HCT116 (cell line): ENCODE measurements at regions not wholly inside any gene's neighbourhood (a gene's known extent, or its start where the extent isn't known, plus 50 kb on each side); places are given as distances from the start of the nearest gene placed in this dataset.

Experiments
- ATAC-seq: fragments of 200-7000 bp; cut with Tn5 transposase; 2 replicates; pipeline ENCODE4 v1.9.1; 2020; ENCODE audit warnings: mild to moderate bottlenecking, moderate library complexity
- BruUV-seq: library from RNA; stranded (reverse); fragments of 400-500 nt; replicated peaks from 2 replicates; lab custom pipeline; 2021; lab: Mats Ljungman, UMichigan
- CTCF ChIA-PET: fragments of 300-600 bp; sonication (Branson Sonifier 250); formaldehyde crosslinking; loops from one replicate; lab custom pipeline; 2021; ENCODE audit warnings: antibody characterized with exemption; lab: Charles Lee
- POLR2A ChIA-PET: fragments of 300-600, 350-600 bp; sonication (Branson Sonifier 250); formaldehyde crosslinking; loops from one replicate; lab custom pipeline; 2021; ENCODE audit warnings: antibody characterized with exemption; lab: Charles Lee
- RAD21 ChIA-PET, 2 experiments: fragments of 300-600 bp; sonication (Branson Sonifier 250); formaldehyde crosslinking; loops; one replicate each; lab custom pipeline; 2023; ENCODE audit warnings: low total read pairs in 2 of 2; ENCODE audit not compliant: uncharacterized antibody in 2 of 2, unreplicated experiment in 2 of 2, low non-redundant PET in 1 of 2; lab: Charles Lee
- DNase-seq: peaks from one replicate; pipeline ENCODE4 v3.0.0-alpha.2; 2010; ENCODE audit warnings: low read depth, low spot score
- H2AFZ ChIP-seq: fragments of 200-600 bp; shearing (Covaris generic), sonication (generic); 2 replicates; pipeline ENCODE4 v1.6.1; 2017; ENCODE audit warnings: low read depth, mixed run types, mixed read lengths, antibody characterized with exemption, low read length; ENCODE audit not compliant: poor library complexity, severe bottlenecking
- H3K27ac ChIP-seq: 2 replicates; pipeline ENCODE4 v1.5.1; 2012; ENCODE audit warnings: low read depth, low read length
- H3K27me3 ChIP-seq: fragments of 200-600 bp; sonication (generic); 2 replicates; pipeline ENCODE4 v1.6.1; 2016; ENCODE audit warnings: mixed run types, low read length, mixed read lengths; ENCODE audit not compliant: insufficient read depth
- H3K36me3 ChIP-seq, 2 experiments: fragments of 200-500 bp in 1 of 2; fragments of 200-600 bp in 1 of 2; sonication (Bioruptor generic) in 1 of 2; sonication (generic) in 1 of 2; 2 replicates each; pipeline versions ENCODE4 v1.5.1 to v1.6.1; 2014 to 2016; ENCODE audit warnings: low read length in 2 of 2, inconsistent platforms in 1 of 2, mixed read lengths in 1 of 2, mixed run types in 1 of 2; ENCODE audit not compliant: insufficient read depth in 2 of 2, control insufficient read depth in 1 of 2
- H3K4me1 ChIP-seq, 2 experiments: fragments of 200-600 bp in 1 of 2; sonication (generic) in 1 of 2; 2 replicates each; pipeline versions ENCODE4 v1.5.1 to v1.6.1; 2012 to 2017; ENCODE audit warnings: low read length in 2 of 2, inconsistent platforms in 1 of 2, mild to moderate bottlenecking in 1 of 2, mixed read lengths in 1 of 2, mixed run types in 1 of 2, moderate library complexity in 1 of 2; ENCODE audit not compliant: insufficient read depth in 2 of 2, control insufficient read depth in 1 of 2
- H3K4me2 ChIP-seq: fragments of 200-600 bp; sonication (generic); 2 replicates; pipeline ENCODE4 v1.6.1; 2017; ENCODE audit warnings: mixed run types, low read length, mixed read lengths
- H3K4me3 ChIP-seq, 2 experiments: fragments of 200-600 bp in 1 of 2; sonication (generic) in 1 of 2; replicated peaks in 1 of 2; 2 replicates each; pipeline ENCODE4 v1.5.1; 2011 to 2016; ENCODE audit warnings: low read length in 2 of 2, control low read depth in 1 of 2, low read depth in 1 of 2, mild to moderate bottlenecking in 1 of 2, mixed read lengths in 1 of 2, mixed run types in 1 of 2
- H3K79me2 ChIP-seq: fragments of 200-600 bp; sonication (generic); 2 replicates; pipeline ENCODE4 v1.6.1; 2017; ENCODE audit warnings: mild to moderate bottlenecking, mixed run types, low read length, moderate library complexity, mixed read lengths; ENCODE audit not compliant: insufficient read depth
- H3K9ac ChIP-seq: fragments of 200-600 bp; sonication (generic); 2 replicates; pipeline ENCODE4 v1.6.1; 2016; ENCODE audit warnings: low read length, mixed read lengths
- H3K9me2 ChIP-seq: fragments of 200-600 bp; sonication (generic), shearing (Covaris generic); 2 replicates; pipeline ENCODE4 v1.6.1; 2017; ENCODE audit warnings: mixed run types, mild to moderate bottlenecking, moderate library complexity; ENCODE audit not compliant: insufficient read depth
- H3K9me3 ChIP-seq, 2 experiments: fragments of 200-500 bp in 1 of 2; fragments of 200-600 bp in 1 of 2; sonication (Bioruptor generic) in 1 of 2; sonication (generic) in 1 of 2; 2 replicates each; pipeline ENCODE4 v1.6.1; 2014 to 2017; ENCODE audit warnings: low read length in 2 of 2, mixed read lengths in 2 of 2, inconsistent platforms in 1 of 2, low read depth in 1 of 2, mild to moderate bottlenecking in 1 of 2, mixed run types in 1 of 2, moderate library complexity in 1 of 2; ENCODE audit not compliant: control insufficient read depth in 1 of 2, insufficient read depth in 1 of 2
- H4K20me1 ChIP-seq: fragments of 200-600 bp; sonication (generic), shearing (Covaris generic); 2 replicates; pipeline ENCODE4 v1.6.1; 2017; ENCODE audit warnings: mixed run types, mild to moderate bottlenecking, moderate library complexity; ENCODE audit not compliant: insufficient read depth
- CBX3 ChIP-seq: IDR thresholded peaks from 2 replicates; pipeline ENCODE4 v1.6.1; 2012; ENCODE audit warnings: low read depth
- EZH2 ChIP-seq: fragments of 200-600 bp; sonication (generic); IDR thresholded peaks from 2 replicates; pipeline ENCODE4 v1.6.1; 2017; ENCODE audit warnings: antibody characterized with exemption, mixed run types
- FOSL1 ChIP-seq: IDR thresholded peaks from 2 replicates; pipeline ENCODE4 v1.6.1; 2012; ENCODE audit warnings: low read depth
- JUND ChIP-seq: IDR thresholded peaks from 2 replicates; pipeline ENCODE4 v1.6.1; 2012
- POLR2A ChIP-seq: IDR thresholded peaks from 2 replicates; pipeline ENCODE4 v1.7.0; 2011; ENCODE audit warnings: borderline replicate concordance; ENCODE audit not compliant: insufficient read depth, insufficient read length; ENCODE audit errors: extremely low read depth
- POLR2AphosphoS5 ChIP-seq: IDR thresholded peaks from 2 replicates; pipeline ENCODE4 v1.6.1; 2011; ENCODE audit warnings: mild to moderate bottlenecking, low read depth, low read length, moderate library complexity
- RAD21 ChIP-seq: IDR thresholded peaks from 2 replicates; pipeline ENCODE4 v1.6.1; 2012; ENCODE audit warnings: low read depth, mild to moderate bottlenecking
- SRF ChIP-seq: IDR thresholded peaks from 2 replicates; pipeline ENCODE4 v1.6.1; 2012; ENCODE audit warnings: low read depth
- TCF7L2 ChIP-seq: IDR thresholded peaks from 2 replicates; pipeline ENCODE4 v1.7.0; 2011; ENCODE audit warnings: borderline replicate concordance, inconsistent platforms; ENCODE audit not compliant: insufficient read depth, insufficient read length; ENCODE audit errors: extremely low read depth
- ZNF274 ChIP-seq: fragments of 200-500 bp; sonication (Bioruptor generic); IDR thresholded peaks from 2 replicates; pipeline ENCODE4 v1.6.1; 2014; ENCODE audit warnings: mild to moderate bottlenecking, low read depth, low read length, inconsistent platforms
- intact Hi-C: fragments of 100-400 bp; cut with micrococcal nuclease; formaldehyde crosslinking; loops from 2 replicates; pipeline ENCODE4 v1.10.0; 2022
- TF ChIP-seq, protein P1 (sequence below): IDR thresholded peaks from 2 replicates; pipeline ENCODE4 v1.6.1; 2012; ENCODE audit warnings: low read depth
- TF ChIP-seq, protein P2 (sequence below): IDR thresholded peaks from 2 replicates; pipeline ENCODE4 v1.6.1; 2012
- TF ChIP-seq, protein P3 (sequence below): IDR thresholded peaks from 2 replicates; pipeline ENCODE4 v1.6.1; 2011; ENCODE audit warnings: mild to moderate bottlenecking, low read length, moderate library complexity; ENCODE audit not compliant: insufficient replicate concordance; ENCODE audit errors: extremely low read depth
- TF ChIP-seq, protein P4 (sequence below), 3 experiments: fragments of 200-600 bp in 1 of 3; sonication (generic) in 1 of 3; IDR thresholded peaks in 2 of 3; conservative IDR thresholded peaks in 1 of 3; 2 replicates each; pipeline ENCODE4 v1.5.1; 2012 to 2017; ENCODE audit warnings: low read depth in 2 of 3, low read length in 2 of 3, antibody characterized with exemption in 1 of 3, borderline replicate concordance in 1 of 3, control low read depth in 1 of 3, mild to moderate bottlenecking in 1 of 3, mixed read lengths in 1 of 3, mixed run types in 1 of 3, moderate library complexity in 1 of 3; ENCODE audit not compliant: insufficient read depth in 1 of 3

DNA sequence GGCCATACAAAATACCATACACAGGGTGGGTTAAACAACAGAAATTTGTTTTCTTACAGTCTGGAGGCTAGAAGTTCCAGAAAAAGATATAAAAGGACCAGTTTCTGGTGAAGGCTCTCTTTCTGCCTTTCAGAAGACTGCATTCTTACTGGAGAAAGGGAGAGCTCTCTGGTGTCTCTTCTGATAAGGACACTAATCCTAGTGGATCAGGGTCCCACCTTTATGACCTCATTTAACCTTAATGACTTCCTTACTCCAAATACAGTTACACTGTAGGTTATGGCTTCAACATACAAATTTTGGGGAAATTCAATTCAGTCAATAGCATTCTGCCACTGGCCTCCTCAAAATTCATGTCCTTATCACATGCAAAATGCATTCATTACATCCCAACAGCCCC is 351.9 kb upstream of the POU5F2 start:
- ChIA-PET CTCF (no interaction called here), POLR2A (no interaction called here), RAD21 (no interaction called here)
- Histone ChIP-seq H3K4me3 (no peak overlapping the region), H2AFZ (no peak overlapping the region), H3K9me2 (no peaks in the 10 kb centered on the region), H3K9ac (no peak overlapping the region), H3K4me2 (no peak overlapping the region), H3K27me3 (no peaks in the 10 kb centered on the region), H3K4me1 (peaks cover 0 to 7% of the 10 kb centered on the region in 2 experiments; a peak in 1 of 4 replicates), H3K9me3 (no peaks in the 10 kb centered on the region), H3K79me2 (peaks cover 35% of the 10 kb centered on the region), H3K27ac (no peak overlapping the region), H4K20me1 (no peaks in the 10 kb centered on the region), H3K36me3 (no peaks in the 10 kb centered on the region)
- BruUV-seq = no TSS peak
- no peak for ATAC-seq
- intact Hi-C loops = no loop called here
- no peak for DNase-seq
- TF ChIP-seq TCF7L2 (no peak), SRF (no peak), EZH2 (no peak), JUND (no peak), POLR2A (no peak), ZNF274 (no peak), RAD21 (no peak), POLR2AphosphoS5 (no peak), CBX3 (no peak), FOSL1 (no peak)
- TF ChIP-seq, protein P1, sequence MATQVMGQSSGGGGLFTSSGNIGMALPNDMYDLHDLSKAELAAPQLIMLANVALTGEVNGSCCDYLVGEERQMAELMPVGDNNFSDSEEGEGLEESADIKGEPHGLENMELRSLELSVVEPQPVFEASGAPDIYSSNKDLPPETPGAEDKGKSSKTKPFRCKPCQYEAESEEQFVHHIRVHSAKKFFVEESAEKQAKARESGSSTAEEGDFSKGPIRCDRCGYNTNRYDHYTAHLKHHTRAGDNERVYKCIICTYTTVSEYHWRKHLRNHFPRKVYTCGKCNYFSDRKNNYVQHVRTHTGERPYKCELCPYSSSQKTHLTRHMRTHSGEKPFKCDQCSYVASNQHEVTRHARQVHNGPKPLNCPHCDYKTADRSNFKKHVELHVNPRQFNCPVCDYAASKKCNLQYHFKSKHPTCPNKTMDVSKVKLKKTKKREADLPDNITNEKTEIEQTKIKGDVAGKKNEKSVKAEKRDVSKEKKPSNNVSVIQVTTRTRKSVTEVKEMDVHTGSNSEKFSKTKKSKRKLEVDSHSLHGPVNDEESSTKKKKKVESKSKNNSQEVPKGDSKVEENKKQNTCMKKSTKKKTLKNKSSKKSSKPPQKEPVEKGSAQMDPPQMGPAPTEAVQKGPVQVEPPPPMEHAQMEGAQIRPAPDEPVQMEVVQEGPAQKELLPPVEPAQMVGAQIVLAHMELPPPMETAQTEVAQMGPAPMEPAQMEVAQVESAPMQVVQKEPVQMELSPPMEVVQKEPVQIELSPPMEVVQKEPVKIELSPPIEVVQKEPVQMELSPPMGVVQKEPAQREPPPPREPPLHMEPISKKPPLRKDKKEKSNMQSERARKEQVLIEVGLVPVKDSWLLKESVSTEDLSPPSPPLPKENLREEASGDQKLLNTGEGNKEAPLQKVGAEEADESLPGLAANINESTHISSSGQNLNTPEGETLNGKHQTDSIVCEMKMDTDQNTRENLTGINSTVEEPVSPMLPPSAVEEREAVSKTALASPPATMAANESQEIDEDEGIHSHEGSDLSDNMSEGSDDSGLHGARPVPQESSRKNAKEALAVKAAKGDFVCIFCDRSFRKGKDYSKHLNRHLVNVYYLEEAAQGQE = no peak
- TF ChIP-seq, protein P2, sequence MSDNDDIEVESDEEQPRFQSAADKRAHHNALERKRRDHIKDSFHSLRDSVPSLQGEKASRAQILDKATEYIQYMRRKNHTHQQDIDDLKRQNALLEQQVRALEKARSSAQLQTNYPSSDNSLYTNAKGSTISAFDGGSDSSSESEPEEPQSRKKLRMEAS = no peak
- TF ChIP-seq, protein P3, sequence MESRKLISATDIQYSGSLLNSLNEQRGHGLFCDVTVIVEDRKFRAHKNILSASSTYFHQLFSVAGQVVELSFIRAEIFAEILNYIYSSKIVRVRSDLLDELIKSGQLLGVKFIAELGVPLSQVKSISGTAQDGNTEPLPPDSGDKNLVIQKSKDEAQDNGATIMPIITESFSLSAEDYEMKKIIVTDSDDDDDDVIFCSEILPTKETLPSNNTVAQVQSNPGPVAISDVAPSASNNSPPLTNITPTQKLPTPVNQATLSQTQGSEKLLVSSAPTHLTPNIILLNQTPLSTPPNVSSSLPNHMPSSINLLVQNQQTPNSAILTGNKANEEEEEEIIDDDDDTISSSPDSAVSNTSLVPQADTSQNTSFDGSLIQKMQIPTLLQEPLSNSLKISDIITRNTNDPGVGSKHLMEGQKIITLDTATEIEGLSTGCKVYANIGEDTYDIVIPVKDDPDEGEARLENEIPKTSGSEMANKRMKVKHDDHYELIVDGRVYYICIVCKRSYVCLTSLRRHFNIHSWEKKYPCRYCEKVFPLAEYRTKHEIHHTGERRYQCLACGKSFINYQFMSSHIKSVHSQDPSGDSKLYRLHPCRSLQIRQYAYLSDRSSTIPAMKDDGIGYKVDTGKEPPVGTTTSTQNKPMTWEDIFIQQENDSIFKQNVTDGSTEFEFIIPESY = no peak
- TF ChIP-seq, protein P4, sequence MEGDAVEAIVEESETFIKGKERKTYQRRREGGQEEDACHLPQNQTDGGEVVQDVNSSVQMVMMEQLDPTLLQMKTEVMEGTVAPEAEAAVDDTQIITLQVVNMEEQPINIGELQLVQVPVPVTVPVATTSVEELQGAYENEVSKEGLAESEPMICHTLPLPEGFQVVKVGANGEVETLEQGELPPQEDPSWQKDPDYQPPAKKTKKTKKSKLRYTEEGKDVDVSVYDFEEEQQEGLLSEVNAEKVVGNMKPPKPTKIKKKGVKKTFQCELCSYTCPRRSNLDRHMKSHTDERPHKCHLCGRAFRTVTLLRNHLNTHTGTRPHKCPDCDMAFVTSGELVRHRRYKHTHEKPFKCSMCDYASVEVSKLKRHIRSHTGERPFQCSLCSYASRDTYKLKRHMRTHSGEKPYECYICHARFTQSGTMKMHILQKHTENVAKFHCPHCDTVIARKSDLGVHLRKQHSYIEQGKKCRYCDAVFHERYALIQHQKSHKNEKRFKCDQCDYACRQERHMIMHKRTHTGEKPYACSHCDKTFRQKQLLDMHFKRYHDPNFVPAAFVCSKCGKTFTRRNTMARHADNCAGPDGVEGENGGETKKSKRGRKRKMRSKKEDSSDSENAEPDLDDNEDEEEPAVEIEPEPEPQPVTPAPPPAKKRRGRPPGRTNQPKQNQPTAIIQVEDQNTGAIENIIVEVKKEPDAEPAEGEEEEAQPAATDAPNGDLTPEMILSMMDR (IDR thresholded peaks at IDR 0.05 in 2 of 3, conservative IDR thresholded peaks at IDR 0.05 in 1 of 3; ENCODE audit: borderline replicate concordance in 1 of 3, insufficient read depth in 1 of 3, low read depth in 2 of 3, low read length in 2 of 3) = no peak
